H9 (cell line): ENCODE measurements at regions not wholly inside any gene's neighbourhood (a gene's known extent, or its start where the extent isn't known, plus 50 kb on each side); places are given as distances from the start of the nearest gene placed in this dataset.

Experiments
- DNase-seq: peaks from one replicate; pipeline ENCODE4 v3.0.0-alpha.2; 2017
- H2AFZ ChIP-seq: one replicate; pipeline ENCODE4 v1.6.1; 2013; ENCODE audit warnings: mild to moderate bottlenecking, low read length, control low read depth, moderate library complexity
- H2AK5ac ChIP-seq: 2 replicates; pipeline ENCODE4 v1.6.1; 2013; ENCODE audit warnings: low read length, control low read depth, mixed read lengths; ENCODE audit not compliant: insufficient read length
- H2BK120ac ChIP-seq: one replicate; pipeline ENCODE4 v1.6.1; 2013; ENCODE audit warnings: low read depth, mild to moderate bottlenecking, low read length, control low read depth, inconsistent platforms; ENCODE audit not compliant: poor library complexity, severe bottlenecking
- H2BK12ac ChIP-seq: 2 replicates; pipeline ENCODE4 v1.6.1; 2013; ENCODE audit warnings: low read length, control low read depth, mixed read lengths, low read depth; ENCODE audit not compliant: insufficient read length
- H2BK15ac ChIP-seq: 2 replicates; pipeline ENCODE4 v1.6.1; 2013; ENCODE audit warnings: low read depth, low read length, control low read depth
- H2BK20ac ChIP-seq: one replicate; pipeline ENCODE4 v1.6.1; 2013; ENCODE audit warnings: low read depth, mild to moderate bottlenecking, low read length, control low read depth, inconsistent platforms; ENCODE audit not compliant: poor library complexity, severe bottlenecking
- H2BK5ac ChIP-seq: 2 replicates; pipeline ENCODE4 v1.6.1; 2013; ENCODE audit warnings: low read length, control low read depth, mixed read lengths; ENCODE audit not compliant: insufficient read length
- H3K14ac ChIP-seq: 2 replicates; pipeline ENCODE4 v1.6.1; 2013; ENCODE audit warnings: low read length, control low read depth; ENCODE audit not compliant: insufficient read depth
- H3K18ac ChIP-seq: 2 replicates; pipeline ENCODE4 v1.6.1; 2013; ENCODE audit warnings: low read depth, mild to moderate bottlenecking, mixed read lengths, low read length, control low read depth; ENCODE audit not compliant: insufficient read length
- H3K23ac ChIP-seq: 2 replicates; pipeline ENCODE4 v1.6.1; 2013; ENCODE audit warnings: low read length, control low read depth, mixed read lengths, low read depth; ENCODE audit not compliant: insufficient read length
- H3K23me2 ChIP-seq: 2 replicates; pipeline ENCODE4 v1.6.1; 2013; ENCODE audit warnings: low read depth, mild to moderate bottlenecking, mixed read lengths, low read length, control low read depth; ENCODE audit not compliant: insufficient read length, poor library complexity, severe bottlenecking
- H3K27ac ChIP-seq: 2 replicates; pipeline ENCODE4 v1.5.1; 2013; ENCODE audit warnings: low read length, control low read depth, mixed read lengths, low read depth; ENCODE audit not compliant: insufficient read length
- H3K27me3 ChIP-seq: 2 replicates; pipeline ENCODE4 v1.6.1; 2013; ENCODE audit warnings: low read length, control low read depth, inconsistent platforms; ENCODE audit not compliant: insufficient read depth
- H3K4ac ChIP-seq: 2 replicates; pipeline ENCODE4 v1.6.1; 2013; ENCODE audit warnings: low read depth, mild to moderate bottlenecking, control low read depth, inconsistent platforms, low read length, moderate library complexity
- H3K4me1 ChIP-seq: 2 replicates; pipeline ENCODE4 v1.6.1; 2013; ENCODE audit warnings: low read length, control low read depth, inconsistent platforms; ENCODE audit not compliant: insufficient read depth
- H3K4me2 ChIP-seq: 2 replicates; pipeline ENCODE4 v1.6.1; 2013; ENCODE audit warnings: low read length, control low read depth, mixed read lengths; ENCODE audit not compliant: insufficient read length, insufficient read depth
- H3K56ac ChIP-seq: 2 replicates; pipeline ENCODE4 v1.6.1; 2013; ENCODE audit warnings: low read depth, mild to moderate bottlenecking, mixed read lengths, low read length, control low read depth; ENCODE audit not compliant: insufficient read length
- H3K79me1 ChIP-seq: 2 replicates; pipeline ENCODE4 v1.6.1; 2013; ENCODE audit warnings: low read depth, mild to moderate bottlenecking, moderate library complexity, low read length, control low read depth, inconsistent platforms; ENCODE audit not compliant: insufficient read depth, poor library complexity, severe bottlenecking
- H3K79me2 ChIP-seq: 2 replicates; pipeline ENCODE4 v1.6.1; 2013; ENCODE audit warnings: low read length, control low read depth, inconsistent platforms; ENCODE audit not compliant: insufficient read depth
- H3K9ac ChIP-seq: 2 replicates; pipeline ENCODE4 v1.6.1; 2013; ENCODE audit warnings: low read length, control low read depth, mixed read lengths; ENCODE audit not compliant: insufficient read length; ENCODE audit errors: extremely low read depth
- H3K9me3 ChIP-seq: one replicate; pipeline ENCODE4 v1.6.1; 2013; ENCODE audit warnings: low read depth, low read length, inconsistent platforms; ENCODE audit not compliant: control insufficient read depth
- H3T11ph ChIP-seq: one replicate; pipeline ENCODE4 v1.6.1; 2013; ENCODE audit warnings: mild to moderate bottlenecking, low read length, control low read depth, inconsistent platforms
- H4K20me1 ChIP-seq: one replicate; pipeline ENCODE4 v1.6.1; 2013; ENCODE audit not compliant: control insufficient read depth, insufficient read length, insufficient read depth
- H4K5ac ChIP-seq: 2 replicates; pipeline ENCODE4 v1.6.1; 2013; ENCODE audit warnings: low read depth, mild to moderate bottlenecking, mixed read lengths, low read length, control low read depth; ENCODE audit not compliant: insufficient read length
- H4K8ac ChIP-seq: replicated peaks from 2 replicates; pipeline ENCODE4 v1.6.1; 2013; ENCODE audit warnings: low read length, control low read depth, mixed read lengths, low read depth; ENCODE audit not compliant: insufficient read length
- H4K91ac ChIP-seq: 2 replicates; pipeline ENCODE4 v1.6.1; 2013; ENCODE audit warnings: low read depth, mild to moderate bottlenecking, moderate library complexity, mixed read lengths, low read length, control low read depth; ENCODE audit not compliant: insufficient read length
- H3K27ac Mint-ChIP-seq, 3 experiments: 2 replicates in 2 of 3; 3 replicates in 1 of 3; pipeline ENCODE4 v1.8.0; 2020 to 2021; ENCODE audit warnings: mixed read lengths in 3 of 3, mild to moderate bottlenecking in 1 of 3, moderate library complexity in 1 of 3
- H3K27me3 Mint-ChIP-seq: 2 replicates; pipeline ENCODE4 v1.8.0; 2021; ENCODE audit warnings: low read depth, mild to moderate bottlenecking, moderate library complexity, mixed read lengths
- H3K36me3 Mint-ChIP-seq, 3 experiments: 2 replicates in 2 of 3; 3 replicates in 1 of 3; pipeline ENCODE4 v1.8.0; 2020 to 2021; ENCODE audit warnings: low read depth in 3 of 3, mixed read lengths in 3 of 3; ENCODE audit not compliant: insufficient read depth in 1 of 3
- H3K4me1 Mint-ChIP-seq, 2 experiments: 2 replicates each; pipeline ENCODE4 v1.8.0; 2020; ENCODE audit warnings: mixed read lengths in 2 of 2
- H3K4me3 Mint-ChIP-seq, 2 experiments: 2 replicates in 1 of 2; 3 replicates in 1 of 2; pipeline ENCODE4 v1.8.0; 2020 to 2021; ENCODE audit warnings: mild to moderate bottlenecking in 2 of 2, mixed read lengths in 2 of 2, moderate library complexity in 1 of 2
- H3K9me3 Mint-ChIP-seq, 2 experiments: 2 replicates in 1 of 2; 3 replicates in 1 of 2; pipeline ENCODE4 v1.8.0; 2020; ENCODE audit warnings: mild to moderate bottlenecking in 2 of 2, mixed read lengths in 2 of 2, moderate library complexity in 1 of 2
- WGBS: extraction: QIAGEN DNeasy Blood & Tissue Kit; methylation state at CpG from one replicate; pipeline ENCODE4 v1.1.7; 2013; ENCODE audit warnings: missing lambda C conversion rate, low lambda C conversion rate, mixed read lengths; ENCODE audit not compliant: insufficient read length; ENCODE audit errors: extremely low coverage; 5-methylcytosine and 5-hydroxymethylcytosine counted together
- TF ChIP-seq, protein P1 (sequence below): fragments of 200-600 bp; sonication (generic); conservative IDR thresholded peaks from 3 replicates; pipeline ENCODE4 v1.8.0; 2021; ENCODE audit warnings: antibody characterized with exemption, mild to moderate bottlenecking

DNA sequence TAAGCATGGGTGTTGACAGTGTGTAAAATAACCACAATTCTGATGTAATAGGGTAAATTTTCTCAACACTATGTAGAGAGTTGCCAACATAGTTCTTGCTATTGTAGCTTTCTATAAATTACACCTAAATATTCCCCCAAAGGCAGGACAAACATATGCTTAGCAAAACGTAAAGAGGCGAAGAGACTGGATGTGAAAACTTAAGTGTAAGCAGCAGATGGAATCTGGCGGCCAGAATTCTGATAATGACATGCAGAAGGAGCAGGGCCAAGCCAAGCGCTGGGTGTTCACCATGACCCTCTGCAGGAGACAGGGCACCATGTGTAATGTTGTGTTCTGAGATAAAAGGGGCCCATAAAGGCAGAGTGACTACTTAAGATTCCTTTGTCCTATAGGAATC is 105.2 kb upstream of the ZNF521 start:
- H4K8ac ChIP-seq = no peak overlapping the region
- no peak overlapping the region for H2BK120ac ChIP-seq
- no peak overlapping the region for H2BK20ac ChIP-seq
- no peak overlapping the region for H3K27ac ChIP-seq
- H3K23me2 ChIP-seq = no peaks in the 10 kb centered on the region
- H3K27me3 Mint-ChIP-seq = no peaks in the 10 kb centered on the region; the same call in 1 of the 2 replicates
- H3K4me1 ChIP-seq = no peaks in the 10 kb centered on the region
- no peaks in the 10 kb centered on the region for H4K20me1 ChIP-seq
- no peak overlapping the region for H2AK5ac ChIP-seq
- H3K18ac ChIP-seq = no peak overlapping the region
- H3K56ac ChIP-seq = no peak overlapping the region
- H3K9me3 ChIP-seq = no peaks in the 10 kb centered on the region
- no peak overlapping the region for H2BK15ac ChIP-seq
- no peak overlapping the region for H3K4me2 ChIP-seq
- no peak overlapping the region for H3K27ac Mint-ChIP-seq
- WGBS = no CpG with 5 or more reads among the region's 4 CpGs
- no peak for DNase-seq
- no peaks in the 10 kb centered on the region for H3K79me2 ChIP-seq
- no peak overlapping the region for H4K91ac ChIP-seq
- no peaks in the 10 kb centered on the region for H3K36me3 Mint-ChIP-seq
- no peak overlapping the region for H3T11ph ChIP-seq
- H2BK5ac ChIP-seq = no peak overlapping the region
- H3K23ac ChIP-seq = no peak overlapping the region
- no peak overlapping the region for H3K4me3 Mint-ChIP-seq
- no peak overlapping the region for H2AFZ ChIP-seq
- H3K9ac ChIP-seq = no peak overlapping the region
- no peak overlapping the region for H2BK12ac ChIP-seq
- no peak overlapping the region for H4K5ac ChIP-seq
- H3K9me3 Mint-ChIP-seq = no peaks in the 10 kb centered on the region
- TF ChIP-seq, protein P1, sequence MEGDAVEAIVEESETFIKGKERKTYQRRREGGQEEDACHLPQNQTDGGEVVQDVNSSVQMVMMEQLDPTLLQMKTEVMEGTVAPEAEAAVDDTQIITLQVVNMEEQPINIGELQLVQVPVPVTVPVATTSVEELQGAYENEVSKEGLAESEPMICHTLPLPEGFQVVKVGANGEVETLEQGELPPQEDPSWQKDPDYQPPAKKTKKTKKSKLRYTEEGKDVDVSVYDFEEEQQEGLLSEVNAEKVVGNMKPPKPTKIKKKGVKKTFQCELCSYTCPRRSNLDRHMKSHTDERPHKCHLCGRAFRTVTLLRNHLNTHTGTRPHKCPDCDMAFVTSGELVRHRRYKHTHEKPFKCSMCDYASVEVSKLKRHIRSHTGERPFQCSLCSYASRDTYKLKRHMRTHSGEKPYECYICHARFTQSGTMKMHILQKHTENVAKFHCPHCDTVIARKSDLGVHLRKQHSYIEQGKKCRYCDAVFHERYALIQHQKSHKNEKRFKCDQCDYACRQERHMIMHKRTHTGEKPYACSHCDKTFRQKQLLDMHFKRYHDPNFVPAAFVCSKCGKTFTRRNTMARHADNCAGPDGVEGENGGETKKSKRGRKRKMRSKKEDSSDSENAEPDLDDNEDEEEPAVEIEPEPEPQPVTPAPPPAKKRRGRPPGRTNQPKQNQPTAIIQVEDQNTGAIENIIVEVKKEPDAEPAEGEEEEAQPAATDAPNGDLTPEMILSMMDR = no peak
- no peak overlapping the region for H3K4ac ChIP-seq
- no peaks in the 10 kb centered on the region for H3K79me1 ChIP-seq
- no peak overlapping the region for H3K14ac ChIP-seq
- H3K4me1 Mint-ChIP-seq = peaks cover 7 to 8% of the 10 kb centered on the region in 2 experiments; a peak in 3 of 4 replicates
- no peaks in the 10 kb centered on the region for H3K27me3 ChIP-seq
